GM21528 (cell line): ENCODE measurements at regions not wholly inside any gene's neighbourhood (a gene's known extent, or its start where the extent isn't known, plus 50 kb on each side); places are given as distances from the start of the nearest gene placed in this dataset.
"Not testable (repeated sequence)": the region's sequence is repeated elsewhere in the genome, so short reads cannot be mapped to it uniquely, and the experiment has no call there.

Source experiments
- ATAC-seq: cut with Tn5 transposase; IDR thresholded peaks from one replicate; pipeline ENCODE4 v1.9.1; 2021; ENCODE audit warnings: mild to moderate bottlenecking, moderate library complexity; ENCODE audit not compliant: unreplicated experiment, low FRiP score

GRCh38 chr12:84089356-84089755 is 823.2 kb downstream of the SLC6A15 start:
- no peak for ATAC-seq

DNA sequence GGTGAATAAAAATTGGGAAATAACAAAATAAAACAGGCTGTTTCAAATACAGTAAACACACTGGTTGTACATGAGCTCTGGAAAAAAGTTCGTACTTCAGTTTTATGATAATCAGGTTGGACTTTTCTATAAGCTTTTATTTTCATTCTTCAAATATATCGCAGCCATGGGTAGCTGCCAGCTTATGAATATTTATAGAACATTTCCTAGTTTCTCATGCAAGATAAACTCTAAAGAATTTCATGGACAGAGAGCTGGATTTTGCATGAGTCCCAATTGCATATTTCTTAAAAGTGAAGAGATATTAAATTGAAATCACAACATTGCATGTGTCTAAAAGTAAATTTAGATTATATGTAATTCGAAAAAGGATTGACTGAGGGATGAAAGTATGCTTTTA is 827.6 kb downstream of the SLC6A15 start:
- ATAC-seq: no peak

- no peak for ATAC-seq
These were observed 833.0 kb downstream of the SLC6A15 start for GRCh38 chr12:84079626-84080025.

GRCh38 chr12:84077679-84078078 is 834.9 kb downstream of the SLC6A15 start:
- ATAC-seq: no peak

- no peak for ATAC-seq
These were observed 836.6 kb downstream of the SLC6A15 start for GRCh38 chr12:84075991-84076390.

GRCh38 chr12:84073401-84073800 is 839.2 kb downstream of the SLC6A15 start:
- ATAC-seq: no peak

DNA sequence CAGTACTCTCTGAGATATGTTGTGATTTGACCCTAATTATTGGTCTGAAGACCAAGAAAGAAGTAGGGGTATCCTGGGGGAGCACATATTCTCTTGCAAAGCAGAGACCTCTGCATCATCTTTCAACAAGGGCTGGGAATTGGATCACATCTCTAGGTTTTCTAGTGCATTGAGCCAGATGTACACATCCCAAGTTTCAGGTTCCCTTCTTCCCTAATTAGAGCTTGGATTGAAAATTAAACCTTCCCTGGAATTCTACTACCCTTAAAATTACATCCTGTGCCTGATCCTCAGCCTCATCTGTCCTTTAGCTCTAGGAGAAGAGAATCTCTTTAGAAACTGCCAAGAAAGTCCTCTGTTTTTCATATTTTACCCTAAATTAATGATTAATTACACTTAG is 839.6 kb downstream of the SLC6A15 start:
- ATAC-seq: no peak

DNA sequence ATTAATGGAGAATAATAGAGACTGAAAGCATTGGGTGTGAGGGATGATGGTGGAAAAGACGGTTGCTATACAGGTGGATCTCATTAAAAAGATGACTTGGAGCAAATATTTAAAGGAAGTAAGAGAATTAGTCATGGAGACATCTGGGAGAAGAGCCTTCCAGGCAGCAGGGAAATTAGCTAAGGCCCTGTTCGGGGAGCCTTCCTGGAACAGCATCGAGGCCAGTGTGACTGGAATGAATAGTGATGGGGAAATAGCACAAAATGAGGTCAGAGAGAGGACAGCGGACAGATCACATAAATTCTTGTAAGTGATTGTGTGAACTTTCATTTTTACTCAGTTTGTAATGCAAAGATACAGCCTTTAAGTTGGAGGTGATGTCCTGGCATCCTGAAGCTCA is 842.3 kb downstream of the SLC6A15 start:
- no peak for ATAC-seq

DNA sequence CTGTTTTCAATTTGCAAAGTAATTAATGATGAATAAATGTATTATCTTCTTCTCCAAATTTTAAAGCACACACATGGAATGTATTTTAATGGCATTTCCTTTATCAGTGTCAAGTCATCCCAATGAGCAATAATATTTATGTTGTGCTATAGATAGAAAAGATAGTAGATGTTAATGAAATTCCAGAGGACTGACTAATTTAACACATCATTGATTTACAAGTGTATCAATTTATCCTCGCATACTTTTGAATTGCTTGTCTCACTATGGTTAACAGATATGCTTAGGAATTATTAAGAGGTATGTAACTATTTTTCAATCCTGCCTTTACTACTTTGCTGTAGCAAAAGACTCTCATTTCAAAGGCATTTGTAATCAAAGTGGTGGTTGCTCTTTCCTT is 842.9 kb downstream of the SLC6A15 start:
- ATAC-seq: no peak

DNA sequence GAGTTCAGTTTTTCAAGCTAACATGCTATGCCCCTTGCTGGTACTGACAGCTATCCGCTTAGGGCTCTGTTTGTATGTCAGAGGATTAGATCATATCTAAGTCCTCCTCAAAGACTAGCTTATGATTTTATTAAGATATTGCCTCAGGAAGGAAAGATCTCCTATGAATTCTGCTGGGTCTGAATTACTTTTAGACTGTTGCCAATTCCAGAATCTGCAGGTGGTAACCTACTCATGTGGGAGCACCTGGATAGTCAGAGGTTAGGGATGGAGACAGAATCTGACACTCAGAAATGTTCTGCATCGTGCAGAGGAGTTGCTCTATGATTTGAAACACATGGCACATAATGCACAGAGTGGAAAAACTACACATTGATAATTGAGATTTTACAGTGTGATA is 843.4 kb downstream of the SLC6A15 start:
- no peak for ATAC-seq

DNA sequence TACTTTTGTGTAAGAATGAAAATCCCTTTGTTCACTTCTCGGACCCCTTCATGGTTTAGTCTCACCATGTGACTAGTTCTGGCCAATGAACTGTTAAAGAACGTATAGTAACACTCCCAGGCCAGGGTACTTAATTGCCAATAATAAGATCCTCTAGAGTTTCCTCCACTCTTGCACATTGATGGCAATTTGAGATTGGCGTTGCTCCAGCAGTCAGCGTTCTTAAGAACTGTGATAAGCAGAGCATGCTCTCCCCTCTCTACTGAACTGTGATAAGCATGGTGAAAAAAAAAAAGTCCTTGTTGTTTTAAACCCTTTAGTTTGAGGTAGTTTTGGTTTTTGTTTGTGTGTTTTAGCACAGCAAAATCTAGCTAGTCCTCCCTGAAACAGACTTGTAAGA is 854.5 kb downstream of the SLC6A15 start:
- ATAC-seq: no peak

- no peak for ATAC-seq
These were observed 857.8 kb downstream of the SLC6A15 start for GRCh38 chr12:84054811-84055210.

GRCh38 chr12:84047881-84048280 is 864.7 kb downstream of the SLC6A15 start:
- no peak for ATAC-seq

DNA sequence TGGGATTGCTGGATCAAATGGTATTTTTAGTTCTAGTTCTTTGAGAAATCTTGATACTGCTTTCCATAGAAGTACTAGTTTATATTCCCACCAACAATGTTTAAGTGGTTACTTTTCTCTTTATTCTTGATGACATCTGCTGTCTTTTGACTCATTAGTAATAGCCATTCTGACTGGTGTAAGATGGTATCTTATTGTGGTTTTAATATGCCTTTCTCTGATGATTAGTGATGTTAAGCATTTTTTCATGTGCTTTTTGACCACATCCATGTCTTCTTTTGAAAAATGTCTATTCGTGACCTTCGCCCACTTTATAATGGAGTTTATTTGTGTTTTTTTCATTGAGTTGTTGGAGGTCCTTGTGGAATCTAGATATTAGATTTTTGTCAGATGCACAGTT is 865.7 kb downstream of the SLC6A15 start:
- ATAC-seq: no peak

DNA sequence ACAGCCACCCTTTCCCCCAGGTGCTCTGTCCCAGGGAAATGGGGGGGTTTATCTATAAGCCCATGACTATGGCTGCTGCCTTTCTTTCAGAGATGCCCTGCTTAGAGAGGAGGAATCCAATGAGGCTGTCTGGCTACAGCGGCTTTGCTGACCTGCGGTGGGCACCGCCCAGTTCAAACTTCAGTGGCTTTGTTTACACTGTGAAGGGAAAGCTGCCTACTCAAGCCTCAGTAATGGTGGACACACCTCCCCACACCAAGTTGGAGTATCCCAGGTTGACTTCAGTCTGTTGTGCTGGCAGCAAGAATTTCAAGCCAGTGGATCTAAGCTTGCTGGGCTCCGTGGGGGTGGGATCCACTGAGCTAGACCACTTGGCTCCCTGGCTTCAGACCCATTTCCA is 869.2 kb downstream of the SLC6A15 start:
- no peak for ATAC-seq

- ATAC-seq: no peak
These were observed 874.4 kb downstream of the SLC6A15 start for GRCh38 chr12:84038242-84038641.

DNA sequence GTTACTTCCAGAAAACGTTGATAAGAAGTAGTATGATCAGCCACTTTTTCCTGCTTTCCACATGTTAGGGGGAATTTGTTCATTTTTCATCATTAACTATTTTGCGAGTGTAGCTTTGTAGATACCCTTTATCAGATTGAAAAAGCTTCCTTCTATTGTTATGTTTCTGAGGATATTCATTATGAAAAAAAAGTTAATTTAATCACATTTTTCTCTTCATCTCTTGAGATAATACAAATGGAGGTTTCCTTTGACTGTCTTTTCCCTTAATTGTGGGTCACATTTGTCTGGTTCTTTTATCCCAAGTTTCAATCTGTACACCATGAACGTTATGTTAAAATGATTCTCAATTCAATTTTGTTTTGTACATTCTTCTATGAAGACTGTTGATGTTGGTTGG is 875.7 kb downstream of the SLC6A15 start:
- ATAC-seq: no peak

- ATAC-seq: no peak
These were observed 876.8 kb downstream of the SLC6A15 start for GRCh38 chr12:84035766-84036165.

- no peak for ATAC-seq
These were observed 877.7 kb downstream of the SLC6A15 start for GRCh38 chr12:84034871-84035270.

GRCh38 chr12:84033162-84033561 is 879.4 kb downstream of the SLC6A15 start:
- no peak for ATAC-seq

DNA sequence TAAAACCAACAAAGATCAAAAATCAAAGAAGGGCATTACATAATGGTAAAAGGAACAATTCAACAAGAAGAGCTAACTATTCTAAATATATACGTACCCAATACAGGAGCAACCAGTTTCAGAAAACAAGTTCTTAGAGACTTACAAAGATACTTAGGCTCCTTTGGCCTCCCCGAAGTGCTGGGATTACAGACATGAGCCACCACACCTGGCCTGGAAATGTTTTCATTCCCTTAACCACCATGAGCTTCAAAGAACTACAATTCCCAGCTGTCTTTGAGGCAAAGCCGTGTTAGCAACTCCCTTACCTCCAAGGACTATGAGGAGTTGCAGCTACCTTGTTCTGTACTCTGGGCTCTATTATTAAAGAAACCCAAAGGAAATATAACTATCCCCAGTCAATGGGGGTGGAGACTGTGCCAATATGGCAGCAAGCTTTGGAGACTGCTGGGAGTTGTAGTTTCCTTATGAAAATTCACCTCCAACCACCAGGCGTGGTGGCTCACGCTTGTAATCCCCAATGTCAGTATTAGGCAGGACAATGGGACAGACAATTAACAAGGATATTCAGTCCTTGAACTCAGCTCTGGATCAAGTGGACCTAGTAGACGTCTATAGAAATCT is 893.9 kb downstream of the SLC6A15 start:
- not testable (repeated sequence) for ATAC-seq

DNA sequence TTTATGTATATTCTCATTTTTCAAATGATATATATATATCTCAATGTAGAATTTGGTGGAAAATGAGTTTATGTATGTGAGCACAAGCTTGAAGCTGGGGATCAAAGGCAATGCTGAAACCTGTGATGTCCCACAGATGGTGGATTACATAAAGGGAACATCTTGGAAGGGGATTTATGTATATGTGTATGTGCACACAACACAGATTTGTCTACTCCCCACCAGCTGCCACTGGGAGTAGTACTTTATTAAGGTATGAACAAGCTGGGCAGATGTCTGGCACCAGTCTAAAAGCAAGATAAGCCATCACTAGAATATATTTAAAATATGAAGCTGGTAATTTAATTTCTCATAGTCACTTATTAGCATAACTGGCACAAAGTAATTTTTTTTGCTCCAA is 895.6 kb downstream of the SLC6A15 start:
- ATAC-seq: no peak

- ATAC-seq: no peak
These were observed 915.2 kb downstream of the SLC6A15 start for GRCh38 chr12:83997423-83997822.
